Fibroblast of lung (primary cell): ENCODE measurements at regions not wholly inside any gene's neighbourhood (a gene's known extent, or its start where the extent isn't known, plus 50 kb on each side); places are given as distances from the start of the nearest gene placed in this dataset.

ENCODE experiments used
- CTCF ChIP-seq, 2 donors: IDR thresholded peaks in 1 of 2; conservative IDR thresholded peaks in 1 of 2; 1 replicate in 1 of 2; 2 replicates in 1 of 2; pipeline ENCODE4 v1.5.1; 2011 to 2012; ENCODE audit warnings: low read length in 2 of 2, control low read depth in 1 of 2, inconsistent platforms in 1 of 2, low read depth in 1 of 2, mild to moderate bottlenecking in 1 of 2
- EZH2 ChIP-seq: IDR thresholded peaks from 2 replicates; pipeline ENCODE4 v1.5.1; 2012; ENCODE audit warnings: low read length, control low read depth, mild to moderate bottlenecking; ENCODE audit errors: missing control alignments

DNA sequence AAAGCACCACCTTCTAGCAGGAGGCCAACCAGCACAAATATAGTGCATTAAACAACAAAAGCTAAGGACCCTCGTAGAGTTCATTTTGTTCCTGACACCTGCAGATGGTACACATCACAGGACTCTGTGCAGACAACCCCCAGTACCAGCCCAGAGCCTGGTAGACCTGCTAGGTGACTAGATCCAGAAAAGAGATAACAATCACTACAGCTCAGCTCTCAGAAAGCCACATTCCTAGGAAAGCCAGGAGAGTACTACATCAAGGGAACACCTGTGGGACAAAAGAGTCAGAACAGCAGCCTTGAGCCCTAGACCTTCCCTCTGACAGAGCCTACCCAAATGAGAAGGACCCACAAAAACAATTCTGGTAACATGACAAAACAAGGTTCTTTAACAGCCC lies 344.7 kb upstream of the PTBP2 start:
- TF ChIP-seq CTCF (conservative IDR thresholded peaks at IDR 0.05 in 1 of 2, IDR thresholded peaks at IDR 0.05 in 1 of 2; ENCODE audit: low read depth in 1 of 2, low read length in 2 of 2) (no peak), EZH2 (no peak)
